GM19023 (cell line): ENCODE measurements at regions not wholly inside any gene's neighbourhood (a gene's known extent, or its start where the extent isn't known, plus 50 kb on each side); places are given as distances from the start of the nearest gene placed in this dataset.
"Not testable (repeated sequence)": the region's sequence is repeated elsewhere in the genome, so short reads cannot be mapped to it uniquely, and the experiment has no call there.

ENCODE experiments used
- ATAC-seq: cut with Tn5 transposase; IDR thresholded peaks from one replicate; pipeline ENCODE4 v1.9.1; 2021; ENCODE audit warnings: mild to moderate bottlenecking, moderate library complexity; ENCODE audit not compliant: unreplicated experiment

DNA sequence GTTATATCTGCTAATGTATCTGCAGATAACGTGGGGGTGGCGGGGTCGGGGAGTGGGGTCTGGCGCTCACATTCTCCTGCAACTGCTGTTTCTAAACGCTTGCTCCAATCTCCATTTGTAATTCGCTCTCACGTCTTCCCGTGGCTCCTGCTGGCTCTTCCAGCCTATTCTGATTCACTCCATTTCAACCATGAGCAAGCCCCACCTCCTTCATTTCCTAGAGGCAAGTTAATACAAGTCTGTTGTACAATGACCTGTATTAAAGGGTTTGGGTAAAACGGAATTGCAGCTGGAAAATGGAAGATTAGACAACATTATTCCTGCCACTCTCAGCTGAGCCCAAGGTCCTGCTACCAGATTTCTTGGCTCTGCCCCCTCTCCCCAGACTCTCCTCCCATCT, 132.3 kb downstream of the CSNK2A3 start:
- no peak for ATAC-seq

DNA sequence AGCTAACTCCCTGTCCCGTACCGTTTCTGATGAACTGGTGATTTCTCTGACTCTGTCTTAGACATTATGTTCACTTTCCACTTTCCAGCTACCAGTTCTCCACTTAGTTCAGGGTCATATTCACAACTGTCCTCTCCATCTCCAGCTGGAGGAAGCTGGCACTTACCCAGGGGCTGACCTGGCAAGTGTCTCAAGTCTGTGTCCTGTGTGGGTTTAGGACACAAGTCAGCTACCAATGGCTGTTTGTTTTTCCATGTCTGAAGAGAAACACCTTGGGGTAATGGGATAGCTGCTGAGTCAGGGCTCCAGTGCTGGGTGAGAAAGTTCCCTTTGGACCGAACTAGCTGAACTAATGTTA, 134.4 kb downstream of the CSNK2A3 start:
- ATAC-seq = no peak

DNA sequence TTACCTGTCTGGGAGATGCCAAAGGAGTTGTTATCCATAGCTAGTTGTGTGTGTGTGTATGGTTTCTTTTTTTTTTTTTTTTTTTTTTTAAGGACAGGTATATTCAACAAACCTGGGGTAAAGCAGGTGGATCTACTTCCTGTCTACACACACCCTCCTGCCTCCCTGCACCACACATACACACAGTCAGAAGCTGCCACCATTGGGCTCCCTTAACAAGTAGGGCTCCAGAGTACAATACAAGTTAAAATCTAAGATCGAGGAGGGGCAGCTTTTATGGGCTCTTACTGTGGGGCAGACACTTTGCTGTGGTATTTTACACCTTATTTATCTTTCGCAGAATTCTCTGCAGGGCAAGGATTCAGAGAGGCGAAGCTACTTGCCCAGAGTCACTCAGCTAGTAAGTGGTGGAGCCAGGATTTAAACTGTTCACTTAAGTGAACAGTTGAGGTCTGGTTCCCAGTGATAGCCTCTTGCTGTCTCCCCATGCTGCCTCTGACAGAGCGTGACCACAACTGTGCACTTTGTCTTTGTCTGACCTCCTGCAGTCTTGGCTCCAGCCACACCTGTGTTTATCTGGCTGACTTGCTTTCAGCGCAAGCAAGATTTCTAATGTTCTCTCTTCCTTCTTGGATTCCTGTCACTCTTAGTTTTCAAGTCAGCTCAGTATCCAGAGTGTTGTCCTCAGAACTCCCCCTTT, 135.0 kb downstream of the CSNK2A3 start:
- ATAC-seq = no peak

DNA sequence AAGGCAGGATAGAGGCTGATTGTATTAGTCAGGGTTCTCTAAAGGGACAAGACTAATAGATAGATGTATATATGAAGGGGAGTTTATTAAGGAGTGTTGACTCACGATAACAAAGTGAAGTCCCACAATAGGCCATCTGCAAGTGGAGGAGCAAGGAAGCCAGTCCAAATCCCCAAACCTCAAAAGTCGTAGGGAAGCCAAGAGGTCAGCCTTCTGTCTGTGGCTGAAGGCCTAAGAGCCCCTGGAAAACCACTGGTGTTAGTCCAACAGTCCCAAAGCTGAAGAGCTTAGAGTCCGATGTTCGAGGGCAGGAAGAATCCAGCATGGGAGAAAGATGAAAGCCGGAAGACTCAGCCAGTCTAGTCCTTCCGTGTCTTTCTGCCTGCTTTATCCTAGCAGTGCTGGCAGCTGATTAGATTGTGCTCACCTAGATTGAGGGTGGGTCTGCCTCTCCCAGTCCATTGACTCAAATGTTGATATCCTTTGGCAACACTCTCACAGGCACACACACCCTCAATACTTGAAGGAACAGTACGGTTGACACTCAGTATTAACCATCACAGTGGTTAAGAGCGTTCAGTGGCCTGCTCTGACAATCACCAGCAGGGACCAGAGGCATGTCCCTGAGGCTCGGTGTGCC, 135.6 kb downstream of the CSNK2A3 start:
- no peak for ATAC-seq

DNA sequence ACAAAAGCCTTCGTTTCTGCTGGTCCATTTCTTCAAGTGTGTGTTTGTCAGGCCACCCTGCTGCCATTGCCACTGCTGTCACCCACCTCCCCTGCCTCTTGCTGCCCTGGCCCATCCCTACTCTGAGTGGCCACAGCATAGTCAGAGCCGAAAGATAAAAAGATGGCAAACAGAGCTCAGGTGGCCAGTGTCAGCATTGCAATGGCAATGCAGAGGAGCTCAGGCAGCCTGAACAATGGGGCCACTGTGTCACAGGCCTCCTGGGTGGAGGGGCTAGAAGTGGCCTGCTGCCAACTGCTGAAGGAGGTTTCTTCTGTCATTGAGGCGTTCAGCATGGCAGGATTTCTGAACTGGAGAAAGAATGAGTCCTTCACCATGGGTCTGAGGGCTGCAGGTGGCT, 137.1 kb downstream of the CSNK2A3 start:
- no peak for ATAC-seq

DNA sequence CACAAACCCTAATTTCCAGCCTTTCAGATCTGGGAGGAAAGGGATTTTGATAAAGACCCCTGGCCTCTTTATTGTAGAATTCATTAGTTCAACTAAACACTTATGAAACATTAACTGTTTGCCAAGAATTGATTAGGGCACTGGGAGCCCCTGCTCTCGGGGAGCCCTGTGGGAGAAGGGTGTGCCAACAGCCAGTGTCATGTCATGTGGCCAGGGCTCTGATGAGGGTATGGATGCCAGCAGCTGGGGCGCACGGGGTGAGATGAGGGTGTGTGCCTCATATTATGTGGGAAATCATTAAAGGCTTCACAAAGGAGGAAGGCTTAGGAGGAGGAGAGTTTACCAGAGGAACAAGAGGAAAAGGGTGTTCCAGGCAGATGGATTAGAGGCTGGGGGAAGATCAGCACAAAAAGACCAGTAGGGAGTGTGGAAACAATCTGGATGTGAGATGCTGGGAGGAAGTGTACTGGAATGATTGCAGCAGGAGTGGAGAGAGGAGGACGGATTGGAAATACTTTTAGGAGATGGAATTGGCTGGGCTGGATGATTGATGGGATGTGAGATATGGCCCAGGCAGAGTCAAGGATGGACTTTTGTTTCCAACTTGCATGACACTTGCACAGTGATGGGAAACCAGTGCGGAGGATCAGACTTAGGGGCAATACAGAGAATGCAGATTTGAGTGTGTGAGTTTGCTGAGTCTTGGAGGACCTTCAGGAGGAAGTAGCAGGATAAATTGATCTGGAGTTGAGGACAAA, 137.8 kb downstream of the CSNK2A3 start:
- ATAC-seq = no peak

DNA sequence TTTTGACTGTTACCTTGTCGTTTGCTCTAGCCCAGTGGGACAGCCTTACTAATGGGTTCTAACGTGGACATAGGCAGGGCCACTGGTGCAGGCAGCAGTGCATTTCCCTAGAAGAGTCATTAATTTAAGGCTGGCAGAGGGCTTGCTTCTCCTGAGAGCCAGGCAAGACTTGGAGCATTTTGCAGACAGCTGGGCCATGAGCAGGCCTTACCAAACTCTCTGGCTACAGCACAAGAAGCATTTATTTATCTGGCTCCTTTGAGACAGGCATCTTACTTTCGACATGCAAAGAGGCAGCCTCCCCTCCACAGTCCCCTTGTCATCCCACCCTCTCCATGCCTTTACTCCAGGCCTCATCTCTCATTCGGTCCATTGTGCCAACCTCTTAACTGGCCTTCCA, 139.9 kb downstream of the CSNK2A3 start:
- ATAC-seq = no peak

DNA sequence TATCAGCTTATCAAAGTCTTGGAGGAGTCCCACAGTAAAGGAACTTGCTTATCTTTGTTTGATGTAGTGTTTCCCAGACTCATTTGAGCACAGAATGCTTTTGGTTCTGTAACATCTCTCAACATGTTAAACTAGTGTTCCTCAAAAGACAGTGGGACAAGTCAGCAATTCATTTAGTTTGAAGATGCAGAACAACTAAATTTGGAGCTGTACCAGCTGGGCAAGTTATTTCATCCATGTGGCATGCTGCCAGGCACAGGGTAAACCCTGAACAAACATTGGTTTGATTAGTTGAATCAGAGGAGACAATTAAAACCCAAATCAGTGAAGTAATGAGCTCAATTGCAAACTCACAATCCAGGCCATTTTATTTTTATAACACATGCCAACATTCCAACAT, 141.2 kb downstream of the CSNK2A3 start:
- ATAC-seq = no peak

DNA sequence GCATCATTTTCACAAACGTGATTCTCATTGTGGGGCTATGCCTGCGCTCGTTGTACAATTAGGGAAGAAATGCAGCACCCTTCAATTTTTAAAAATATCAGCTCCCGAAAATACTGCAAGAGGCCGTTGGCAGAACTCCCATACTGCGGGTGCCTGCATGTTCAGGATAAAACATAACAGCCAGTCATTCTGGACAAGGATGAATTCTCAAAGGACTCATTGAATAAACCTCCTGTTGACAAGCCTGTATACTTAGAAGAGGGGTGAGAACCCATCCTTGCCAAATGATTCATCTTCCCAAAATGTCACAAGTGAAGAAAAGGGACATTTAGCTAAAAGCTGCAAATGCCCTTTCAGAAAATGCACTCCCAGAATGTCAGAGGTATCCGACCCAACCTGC, 141.9 kb downstream of the CSNK2A3 start:
- no peak for ATAC-seq

DNA sequence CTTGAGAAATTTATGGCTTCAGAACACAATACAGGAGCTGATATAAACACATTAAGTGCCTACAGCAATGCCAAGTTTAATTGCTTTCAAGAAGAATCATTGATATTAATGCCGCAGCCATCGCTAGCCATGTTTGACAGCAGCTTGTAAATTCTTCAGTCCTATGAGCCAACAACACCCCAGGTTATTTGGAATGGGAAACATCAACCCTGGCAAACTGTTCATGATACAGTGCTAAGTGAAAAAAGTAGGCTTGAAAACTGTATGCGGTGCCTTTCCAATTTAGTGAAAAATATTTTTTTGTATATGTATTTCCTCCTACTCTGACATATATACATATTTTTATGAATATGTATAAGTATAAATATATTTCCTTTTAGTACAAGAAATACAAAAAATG, 142.6 kb downstream of the CSNK2A3 start:
- no peak for ATAC-seq

DNA sequence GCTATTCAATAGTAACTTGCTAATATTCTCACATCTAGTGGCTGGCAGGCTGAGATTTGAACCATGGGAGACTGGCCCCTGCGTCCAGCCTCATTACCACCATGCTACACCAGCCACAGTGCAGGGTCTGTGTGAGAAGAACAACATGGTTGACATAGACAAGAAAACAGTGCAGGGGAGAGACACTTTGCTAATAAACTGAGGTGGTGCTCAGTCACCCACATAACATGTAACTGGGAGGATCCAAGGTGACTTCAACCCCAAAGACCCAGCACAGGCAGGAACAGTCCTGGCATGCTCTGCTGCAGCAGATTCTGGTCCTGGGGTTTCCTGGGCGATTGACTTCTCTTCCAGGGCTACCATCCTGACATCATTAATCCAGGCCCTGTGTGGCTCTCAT, 143.1 kb downstream of the CSNK2A3 start:
- ATAC-seq = no peak

DNA sequence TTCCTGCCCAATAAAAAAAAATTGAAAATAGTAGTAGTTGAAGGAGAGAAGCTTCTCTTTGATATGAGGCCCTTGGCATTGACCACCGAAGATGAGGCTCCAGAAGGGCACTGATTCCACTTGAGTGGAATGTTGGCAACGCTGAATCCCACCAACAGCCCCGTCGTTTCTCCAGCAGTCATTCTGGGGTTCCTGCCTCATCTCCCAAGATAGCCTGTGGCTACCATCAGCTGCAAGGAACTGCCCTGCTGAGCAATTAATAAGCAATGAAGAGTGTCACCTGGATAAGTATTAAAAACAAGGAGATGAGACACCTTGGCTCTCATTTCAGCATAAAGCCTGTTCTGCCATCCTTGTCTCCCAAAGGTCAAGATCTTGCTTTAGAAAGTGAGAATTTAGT, 144.1 kb downstream of the CSNK2A3 start:
- ATAC-seq = no peak

DNA sequence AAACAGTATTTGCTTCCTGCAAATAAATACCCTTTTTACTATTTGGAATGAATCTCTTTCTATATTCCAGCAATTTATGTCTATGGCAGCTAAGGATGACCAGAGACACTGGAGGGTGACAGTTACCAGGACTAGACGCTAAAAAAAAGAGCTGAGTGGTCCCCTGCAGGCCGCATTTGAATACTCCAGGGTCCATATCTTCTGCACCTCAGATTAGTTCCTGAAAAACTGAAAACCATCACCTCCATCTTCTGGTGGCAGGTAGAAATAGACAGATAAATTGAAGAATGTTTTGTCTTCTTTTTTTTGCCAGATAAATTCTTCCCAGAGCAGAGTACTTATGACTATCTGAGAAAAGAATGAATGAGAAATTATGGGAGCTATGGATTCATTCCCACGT, 145.6 kb downstream of the CSNK2A3 start:
- ATAC-seq = no peak

DNA sequence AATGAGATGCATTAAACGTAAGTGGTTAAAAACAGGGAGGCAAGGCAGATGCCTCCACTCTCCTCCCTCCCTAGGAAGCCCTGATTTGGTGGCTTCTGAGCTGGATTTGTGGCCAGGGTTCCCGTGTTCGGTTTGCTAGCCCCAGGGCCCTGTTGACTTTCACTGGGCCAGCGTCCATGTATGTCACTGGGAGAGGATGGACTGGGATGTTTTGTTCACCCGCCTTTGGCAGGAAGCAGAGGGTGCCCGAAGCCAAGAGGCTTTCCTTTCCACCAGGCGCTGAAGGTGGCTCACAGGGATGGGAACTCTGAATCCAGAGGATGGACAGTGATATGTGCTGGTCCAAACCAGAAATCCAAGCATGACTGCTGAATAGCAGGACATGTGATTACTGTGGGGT, 146.6 kb downstream of the CSNK2A3 start:
- ATAC-seq = no peak

DNA sequence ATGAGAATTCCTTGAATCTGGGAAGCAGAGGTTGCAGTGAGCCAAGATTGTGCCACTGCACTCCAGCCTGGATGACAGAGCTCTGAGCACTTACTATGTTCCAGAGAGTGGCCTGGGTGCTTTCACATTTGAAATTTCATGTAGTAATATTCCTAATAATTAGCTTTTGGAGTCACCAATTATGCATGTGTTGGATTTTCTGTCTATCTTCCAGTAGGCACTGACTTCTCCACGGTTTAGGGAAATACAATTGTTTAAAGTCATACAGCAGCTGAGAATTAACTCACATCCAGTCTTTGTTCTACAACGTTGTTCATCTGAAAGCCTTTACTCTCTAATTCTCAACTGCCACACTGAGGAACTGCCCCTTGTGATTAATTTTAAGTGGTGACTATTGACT, 150.2 kb downstream of the CSNK2A3 start:
- no peak for ATAC-seq

DNA sequence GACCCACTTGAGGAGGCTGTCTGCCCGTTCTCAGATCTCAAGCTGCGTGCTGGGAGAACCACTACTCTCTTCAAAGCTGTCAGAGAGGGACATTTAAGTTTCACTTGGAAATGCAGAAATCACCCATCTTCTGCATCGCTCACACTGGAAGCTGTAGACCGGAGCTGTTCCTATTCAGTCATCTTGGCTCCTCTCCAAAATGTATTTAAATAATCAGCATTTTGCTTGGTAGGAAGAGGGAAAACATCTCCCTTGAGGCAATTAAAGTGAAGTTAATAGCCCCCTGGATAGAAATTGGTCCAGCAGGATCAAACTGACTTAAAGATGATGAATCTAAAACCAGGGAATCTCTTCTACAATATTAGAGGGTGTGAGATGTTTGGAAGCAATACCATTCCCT, 151.7 kb downstream of the CSNK2A3 start:
- ATAC-seq = not testable (repeated sequence)

DNA sequence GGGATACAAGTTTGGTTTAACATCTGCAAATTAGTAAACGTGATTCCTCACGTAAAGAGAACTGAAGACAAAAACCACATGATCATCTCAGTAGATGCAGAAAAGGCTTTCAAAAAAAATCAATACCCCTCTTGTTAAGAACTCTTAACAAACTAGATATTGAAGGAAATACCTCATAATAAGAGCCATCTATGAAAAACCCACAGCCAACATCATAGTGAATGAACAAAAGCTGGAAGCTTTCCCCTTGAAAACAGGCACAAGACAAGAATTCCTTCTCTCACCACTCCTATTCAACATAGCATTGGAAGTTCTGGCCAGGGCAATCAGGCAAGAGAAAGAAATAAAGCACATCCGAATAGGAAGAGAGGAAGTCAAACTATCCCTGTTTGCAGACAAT, 160.5 kb downstream of the CSNK2A3 start:
- no peak for ATAC-seq

DNA sequence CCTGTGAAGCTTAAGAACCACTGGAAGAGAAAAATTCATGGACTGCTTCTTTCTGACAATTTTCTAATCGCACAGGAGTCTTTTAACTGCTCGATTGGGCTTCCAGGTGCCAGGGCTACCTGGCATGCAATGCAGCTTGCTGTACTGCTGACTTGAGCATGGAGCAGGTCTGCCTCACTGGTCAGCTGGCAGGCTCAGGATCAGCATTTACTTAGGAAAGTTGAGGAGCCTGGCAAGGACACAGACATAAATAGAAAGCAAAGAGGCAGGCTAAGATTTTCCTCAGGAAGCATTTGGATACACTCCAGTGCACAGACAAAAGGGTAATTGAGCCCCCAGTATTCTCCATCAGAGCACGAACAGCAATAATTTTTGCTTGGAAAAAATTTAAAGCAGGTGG, 163.5 kb downstream of the CSNK2A3 start:
- no peak for ATAC-seq

DNA sequence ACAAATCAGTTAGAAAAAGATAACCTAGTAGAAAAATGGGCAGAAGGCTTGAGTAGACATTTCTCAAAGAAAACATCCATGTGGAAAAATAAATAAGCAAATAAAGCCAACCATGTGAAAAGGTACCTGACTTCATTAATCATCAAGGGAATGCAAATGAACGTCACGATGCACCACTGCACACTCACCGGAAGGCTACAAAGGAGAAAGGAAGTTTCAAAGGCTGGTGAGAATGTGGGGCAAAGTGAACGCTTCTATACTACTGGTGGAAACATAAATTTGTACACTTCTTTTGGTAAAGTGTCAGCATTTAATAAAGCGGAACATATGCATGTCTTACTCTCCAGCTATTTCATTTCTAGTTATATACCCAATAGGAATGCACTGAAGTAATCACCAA, 166.8 kb downstream of the CSNK2A3 start:
- no peak for ATAC-seq

DNA sequence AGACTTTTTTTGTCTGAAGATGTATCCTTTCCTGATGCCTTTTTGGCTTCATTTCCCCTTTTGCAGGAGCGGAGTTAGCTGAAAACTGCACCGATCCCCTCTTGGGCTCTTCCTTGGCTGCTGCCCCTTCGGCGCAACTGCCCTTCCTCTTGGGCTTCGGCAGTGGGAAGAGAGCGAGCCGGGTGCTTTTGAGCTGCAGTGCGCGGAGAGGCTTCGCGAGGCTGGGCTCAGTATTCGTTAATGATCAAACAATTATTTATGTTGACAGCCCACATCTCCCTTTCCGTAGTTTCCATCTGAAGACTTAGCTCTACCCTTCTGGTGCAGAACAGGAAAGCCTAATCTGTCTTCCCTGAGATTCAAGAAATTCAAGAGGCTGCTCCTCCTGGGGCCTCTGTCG, 170.8 kb downstream of the CSNK2A3 start:
- ATAC-seq = no peak

DNA sequence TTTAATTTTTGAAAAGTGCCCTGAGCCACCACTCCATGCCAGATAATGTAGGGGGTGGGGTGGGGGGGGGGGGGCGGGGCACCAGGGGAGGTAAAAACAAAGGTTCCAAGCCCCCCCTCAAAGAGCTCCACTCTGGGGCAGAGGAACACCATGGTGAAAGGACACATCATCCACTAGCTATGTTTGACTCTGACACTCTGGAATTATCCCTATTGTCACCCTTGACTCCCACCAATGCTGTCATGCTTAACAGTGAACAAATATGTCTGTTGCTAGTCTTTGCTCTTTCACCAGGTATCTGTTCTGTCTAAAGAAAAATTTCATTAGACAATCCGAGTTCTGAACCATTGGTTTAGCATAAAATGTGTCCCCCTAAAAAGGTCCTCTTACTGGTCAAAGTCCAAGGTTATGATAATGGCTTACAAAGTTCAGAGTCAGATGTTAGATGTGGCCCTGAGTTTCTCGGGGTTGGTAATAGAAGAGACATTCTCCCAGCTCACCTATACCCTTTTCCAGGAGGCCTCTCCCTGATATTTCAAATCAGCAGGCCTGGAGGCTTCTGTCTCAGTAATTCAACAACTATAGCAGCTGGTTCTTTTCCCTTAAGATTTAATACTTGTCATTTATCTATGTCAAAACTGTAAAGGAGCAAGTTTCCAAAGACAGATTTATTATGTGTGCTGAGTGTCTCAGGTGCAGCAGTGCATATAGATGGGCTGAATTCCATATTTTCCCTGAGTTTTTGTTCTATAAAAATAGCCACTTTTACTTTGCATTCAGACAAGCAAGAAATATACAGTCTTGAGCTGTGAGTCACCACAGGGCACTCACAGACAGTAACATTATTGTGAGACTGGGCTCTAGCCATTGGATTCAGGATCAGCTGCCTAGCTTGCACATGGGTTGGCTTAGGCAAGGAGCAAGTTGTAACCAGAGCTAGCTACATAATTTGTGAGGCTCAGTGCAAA, 174.1 kb downstream of the CSNK2A3 start:
- no peak for ATAC-seq
